HepG2 (cell line): ENCODE measurements at regions not wholly inside any gene's neighbourhood (a gene's known extent, or its start where the extent isn't known, plus 50 kb on each side); places are given as distances from the start of the nearest gene placed in this dataset.

ENCODE experiments used
- ATAC-seq: fragments of 200-7000 bp; cut with Tn5 transposase; 3 replicates; pipeline ENCODE4 v1.9.1; 2020; ENCODE audit warnings: mild to moderate bottlenecking, moderate library complexity
- BruUV-seq: library from RNA; stranded (reverse); fragments of 400-500 nt; replicated peaks from 2 replicates; lab custom pipeline; 2021; lab: Mats Ljungman, UMichigan
- CTCF ChIA-PET: fragments of 300-600 bp; formaldehyde crosslinking; extraction: SDS; loops from one replicate; lab custom pipeline; 2021; ENCODE audit warnings: low total read pairs, inconsistent platforms, low intra/inter-chr PET ratio; lab: Yijun Ruan, JAX
- POLR2A ChIA-PET: fragments of 350-600 bp; sonication (Branson Sonifier 250); formaldehyde crosslinking; loops from one replicate; lab custom pipeline; 2020; ENCODE audit warnings: antibody characterized with exemption, inconsistent platforms; lab: Yijun Ruan, JAX
- DNase-seq: peaks from one replicate; pipeline ENCODE4 v3.0.0-alpha.2; 2015; ENCODE audit warnings: low spot score
- FAIRE-seq: peaks from 3 replicates; lab custom pipeline; 2011; peaks lifted over from hg19 to GRCh38; lab: Jason Lieb, UNC
- H2AFZ ChIP-seq: one replicate; pipeline ENCODE4 v1.6.1; 2011; ENCODE audit warnings: low read length, inconsistent platforms
- H3K27ac ChIP-seq: fragments of 300-600 bp; 3 replicates; pipeline ENCODE4 v1.8.0; 2011; ENCODE audit warnings: mixed run types, mild to moderate bottlenecking, mixed read lengths, low read length, inconsistent platforms; ENCODE audit not compliant: insufficient read depth; ENCODE audit errors: extremely low read length
- H3K27me3 ChIP-seq, 2 experiments: fragments of 200-600 bp in 1 of 2; 2 replicates in 1 of 2; 3 replicates in 1 of 2; pipeline versions ENCODE4 v1.6.0 to v1.8.0; 2011; ENCODE audit warnings: low read length in 2 of 2, mild to moderate bottlenecking in 2 of 2, moderate library complexity in 2 of 2, inconsistent platforms in 1 of 2; ENCODE audit not compliant: insufficient read depth in 2 of 2, control insufficient read depth in 1 of 2
- H3K36me3 ChIP-seq, 2 experiments: fragments of 200-600 bp in 1 of 2; replicated peaks in 1 of 2; 2 replicates in 1 of 2; 3 replicates in 1 of 2; pipeline versions ENCODE4 v1.5.1 to v1.8.0; 2011; ENCODE audit warnings: low read length in 2 of 2, inconsistent platforms in 1 of 2; ENCODE audit not compliant: insufficient read depth in 2 of 2, control insufficient read depth in 1 of 2
- H3K4me1 ChIP-seq: 2 replicates; pipeline ENCODE4 v1.5.1; 2012; ENCODE audit warnings: low read length, inconsistent platforms; ENCODE audit not compliant: insufficient read depth
- H3K4me2 ChIP-seq: 2 replicates; pipeline ENCODE4 v1.6.0; 2011; ENCODE audit warnings: low read depth, low read length, inconsistent platforms
- H3K4me3 ChIP-seq, 3 experiments: fragments of 200-600 bp in 1 of 3; sonication (generic), shearing (Covaris generic) in 1 of 3; replicated peaks in 1 of 3; 2 replicates each; pipeline ENCODE4 v1.5.1; 2011 to 2016; ENCODE audit warnings: low read length in 3 of 3, inconsistent platforms in 2 of 3, low read depth in 2 of 3, mild to moderate bottlenecking in 2 of 3, control low read depth in 1 of 3, mixed read lengths in 1 of 3; ENCODE audit not compliant: insufficient read depth in 1 of 3
- H3K79me2 ChIP-seq: one replicate; pipeline ENCODE4 v1.6.1; 2011; ENCODE audit warnings: low read length, inconsistent platforms; ENCODE audit not compliant: insufficient read depth
- H3K9ac ChIP-seq: 2 replicates; pipeline ENCODE4 v1.6.0; 2011; ENCODE audit warnings: mild to moderate bottlenecking, low read depth, low read length, inconsistent platforms; ENCODE audit not compliant: insufficient read depth
- H3K9me3 ChIP-seq: 2 replicates; pipeline ENCODE4 v1.5.1; 2012; ENCODE audit warnings: mild to moderate bottlenecking, low read length
- H4K20me1 ChIP-seq: 2 replicates; pipeline ENCODE4 v1.6.0; 2011; ENCODE audit warnings: inconsistent platforms, mild to moderate bottlenecking, low read length, moderate library complexity; ENCODE audit not compliant: insufficient read depth
- CEBPG ChIP-seq: IDR thresholded peaks from 2 replicates; pipeline ENCODE4 v1.6.1; 2016
- FOSL2 ChIP-seq: sonication (generic); formaldehyde crosslinking; IDR thresholded peaks from 2 replicates; pipeline ENCODE4 v1.4.0; 2020; ENCODE audit warnings: missing genetic modification reagents
- PAXIP1 ChIP-seq: sonication (generic); formaldehyde crosslinking; conservative IDR thresholded peaks from 2 replicates; pipeline ENCODE4 v1.4.0; 2020; ENCODE audit warnings: mild to moderate bottlenecking, missing genetic modification reagents, moderate library complexity
- SMYD3 ChIP-seq: sonication (generic); formaldehyde crosslinking; IDR thresholded peaks from 2 replicates; pipeline ENCODE4 v1.8.1; 2023; ENCODE audit warnings: mild to moderate bottlenecking, missing genetic modification reagents
- TMF1 ChIP-seq: sonication (generic); formaldehyde crosslinking; IDR thresholded peaks from 2 replicates; pipeline ENCODE4 v1.8.1; 2022; ENCODE audit warnings: low read depth, missing genetic modification reagents
- TRIM22 ChIP-seq: fragments of 450-650 bp; IDR thresholded peaks from 2 replicates; pipeline ENCODE4 v1.6.1; 2017
- ZNF235 ChIP-seq: sonication (generic); formaldehyde crosslinking; IDR thresholded peaks from 2 replicates; pipeline ENCODE4 v1.8.1; 2023; ENCODE audit warnings: mild to moderate bottlenecking, missing genetic modification reagents, borderline replicate concordance
- ZNF318 ChIP-seq: sonication (generic); formaldehyde crosslinking; IDR thresholded peaks from 2 replicates; pipeline ENCODE4 v1.4.0; 2020; ENCODE audit warnings: mild to moderate bottlenecking, missing genetic modification reagents
- ZNF546 ChIP-seq: sonication (generic); formaldehyde crosslinking; conservative IDR thresholded peaks from 2 replicates; pipeline ENCODE4 v1.8.1; 2023; ENCODE audit warnings: mild to moderate bottlenecking, missing genetic modification reagents
- ZNF704 ChIP-seq: sonication (generic); formaldehyde crosslinking; IDR thresholded peaks from 2 replicates; pipeline ENCODE4 v1.8.1; 2023; ENCODE audit warnings: mild to moderate bottlenecking, inconsistent platforms, moderate library complexity, missing genetic modification reagents, borderline replicate concordance
- WGBS: methylation state at CpG from one replicate; pipeline ENCODE4 v1.1.6; 2017; ENCODE audit warnings: low lambda C conversion rate; 5-methylcytosine and 5-hydroxymethylcytosine counted together
- in situ Hi-C: cut with HindIII; loops from 2 replicates; pipeline ENCODE4 v1.10.0; 2017; ENCODE audit warnings: low pct_unique_long_range_greater_than_20kb; ENCODE audit not compliant: extremely low pct_ligation_motif_present
- intact Hi-C: fragments of 100-400 bp; cut with micrococcal nuclease; formaldehyde crosslinking; loops from one replicate; pipeline ENCODE4 v1.10.0; 2022; ENCODE audit not compliant: unreplicated experiment

- 39% methylated on average over 6 of the region's 6 CpGs for WGBS
- CTCF ChIA-PET = no interaction called here
- TF ChIP-seq CEBPG (no peak), ZNF546 (CRISPR knock-in tag) (no peak), ZNF704 (no peak), ZNF235 (no peak), PAXIP1 (CRISPR knock-in tag) (no peak), TMF1 (CRISPR knock-in tag) (no peak), ZNF318 (CRISPR knock-in tag) (no peak), TRIM22 (no peak), FOSL2 (CRISPR knock-in tag) (no peak), SMYD3 (CRISPR knock-in tag) (no peak)
Observed at GRCh38 chr3:64993781-64994180, 306.0 kb upstream of the ADAMTS9 start.

More at GRCh38 chr3:64993781-64994180, 306.0 kb upstream of the ADAMTS9 start:
- Histone ChIP-seq H3K4me1 (0 out of 2 replicates have a peak, but pooled peaks cover 11% of the 10 kb centered on the region), H3K27ac (no peak overlapping the region), H3K79me2 (no peaks in the 10 kb centered on the region), H3K9ac (no peak overlapping the region), H4K20me1 (no peaks in the 10 kb centered on the region), H3K9me3 (no peaks in the 10 kb centered on the region), H3K36me3 (no peaks in the 10 kb centered on the region), H3K4me3 (no peak overlapping the region), H3K4me2 (no peak overlapping the region), H2AFZ (no peak overlapping the region), H3K27me3 (no peaks in the 10 kb centered on the region; a peak in 1 of 5 replicates)
- intact Hi-C loops = no loop called here
- in situ Hi-C loops = no loop called here
- ATAC-seq (no peak), DNase-seq (no peak), FAIRE-seq (no peak)
- POLR2A ChIA-PET = no interaction called here
- no TSS peak for BruUV-seq
